ENCODE measurements at regions not wholly inside any gene's neighbourhood (a gene's known extent, or its start where the extent isn't known, plus 50 kb on each side); places are given as distances from the start of the nearest gene placed in this dataset.

DNA sequence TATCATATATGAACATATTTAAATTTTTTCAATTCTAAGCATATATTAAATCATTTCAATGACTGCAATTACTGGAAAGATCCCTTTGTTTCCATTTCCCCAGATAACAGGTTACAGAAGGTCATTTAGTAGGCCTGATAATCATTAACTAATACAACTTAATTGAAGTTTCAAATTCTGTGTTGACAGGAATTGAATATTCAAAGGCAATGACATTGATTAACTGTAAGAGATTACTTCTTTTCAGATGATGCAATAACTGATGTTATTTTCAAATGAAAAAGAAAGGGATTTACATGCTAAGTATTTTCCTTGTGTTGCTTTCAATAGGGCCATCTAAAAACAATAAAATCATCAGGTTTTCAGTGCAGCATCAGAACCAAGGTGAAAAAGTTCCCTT is 81.1 kb upstream of the ENPEP start:
- POLR2A ChIA-PET, result no interaction called here

GRCh38 chr4:110381784-110382183 is 94.2 kb upstream of the ENPEP start:
- DNase-seq (ENCODE audit: extremely low spot score), result no peak
- TF ChIP-seq CTCF (IDR thresholded peaks at IDR 0.05; ENCODE audit: control extremely low read depth, extremely low read depth, low read depth, missing control alignments), result no peak

More for the DNA sequence above, 81.1 kb upstream of the ENPEP start:
- CTCF ChIA-PET, result interaction anchor here (0.9 kb wide), 1 partner anchor 23 kb away, joined by 3 read pairs; no protein-coding TSS in a partner anchor
- TF ChIP-seq CTCF (IDR thresholded peaks at IDR 0.05; ENCODE audit: control extremely low read depth, extremely low read depth, low read depth, missing control alignments), result no peak
- no peak for DNase-seq (ENCODE audit: extremely low spot score)

GRCh38 chr4:110372485-110372884 is 103.5 kb upstream of the ENPEP start:
- no peak for TF ChIP-seq CTCF (IDR thresholded peaks at IDR 0.05; ENCODE audit: control extremely low read depth, extremely low read depth, low read depth, missing control alignments)
- ChIA-PET POLR2A (no interaction called here), CTCF (interaction anchor here (1.3 kb wide), 1 partner anchor 144 kb away, joined by 4 read pairs; no protein-coding TSS in a partner anchor)
- DNase-seq (ENCODE audit: extremely low spot score), result no peak

More at GRCh38 chr4:110381784-110382183, 94.2 kb upstream of the ENPEP start:
- CTCF ChIA-PET, result no interaction called here
- POLR2A ChIA-PET, result no interaction called here

GRCh38 chr4:110371016-110371770 is 104.8 kb upstream of the ENPEP start:
- ChIA-PET CTCF (interaction anchor here (0.7 to 1.3 kb wide), 4 partner anchors 10 to 145 kb away, joined by 3 to 4 read pairs (median 4); no protein-coding TSS in a partner anchor), POLR2A (no interaction called here)
- DNase-seq (ENCODE audit: extremely low spot score), result no peak
- TF ChIP-seq CTCF (IDR thresholded peaks at IDR 0.05; ENCODE audit: control extremely low read depth, extremely low read depth, low read depth, missing control alignments), result no peak

GRCh38 chr4:110368409-110368808 is 107.5 kb upstream of the ENPEP start:
- no peak for DNase-seq (ENCODE audit: extremely low spot score)
- POLR2A ChIA-PET, result interaction anchor here (0.5 kb wide), 1 partner anchor 900 kb away, joined by 5 read pairs; no protein-coding TSS in a partner anchor
- CTCF ChIA-PET, result no interaction called here
- TF ChIP-seq CTCF (IDR thresholded peaks at IDR 0.05; ENCODE audit: control extremely low read depth, extremely low read depth, low read depth, missing control alignments), result no peak

DNA sequence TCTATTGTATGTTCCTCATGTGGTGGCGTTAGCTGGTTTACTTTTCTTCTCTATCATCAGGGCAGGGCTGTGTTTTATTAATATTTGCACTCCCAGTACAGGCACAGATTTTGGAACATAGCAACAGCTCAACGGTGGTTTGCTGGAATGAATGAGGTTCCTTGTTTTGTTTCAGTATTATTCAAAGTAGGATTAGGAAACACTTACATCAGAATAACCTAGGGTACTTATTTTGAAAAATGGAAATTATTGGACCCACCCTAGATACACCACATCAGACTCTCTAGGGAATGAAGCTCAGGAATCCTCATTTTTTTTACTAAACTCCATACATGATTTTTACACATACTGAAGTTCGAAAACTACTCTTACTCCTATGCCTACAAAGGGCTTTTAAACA is 108.8 kb upstream of the ENPEP start:
- DNase-seq (ENCODE audit: extremely low spot score), result no peak
- no peak for TF ChIP-seq CTCF (IDR thresholded peaks at IDR 0.05; ENCODE audit: control extremely low read depth, extremely low read depth, low read depth, missing control alignments)
- CTCF ChIA-PET, result interaction anchor here (1.2 to 1.7 kb wide), 2 partner anchors 17 to 149 kb away, joined by 4 read pairs; no protein-coding TSS in a partner anchor
- POLR2A ChIA-PET, result no interaction called here

Data from GM10248 (cell line).